IMR-90 (cell line): ENCODE measurements at regions not wholly inside any gene's neighbourhood (a gene's known extent, or its start where the extent isn't known, plus 50 kb on each side); places are given as distances from the start of the nearest gene placed in this dataset.

Experiments used
- ATAC-seq: fragments of 200-7000 bp; cut with Tn5 transposase; 2 replicates; pipeline ENCODE4 v1.9.1; 2020; ENCODE audit warnings: low read depth, mild to moderate bottlenecking, moderate library complexity
- BruUV-seq: library from RNA; stranded (reverse); fragments of 400-500 nt; replicated peaks from 2 replicates; lab custom pipeline; 2021; lab: Mats Ljungman, UMichigan
- CTCF ChIA-PET: fragments of 300-600 bp; formaldehyde crosslinking; extraction: SDS; loops from one replicate; lab custom pipeline; 2021; ENCODE audit warnings: antibody characterized with exemption; lab: Yijun Ruan, JAX
- POLR2A ChIA-PET: fragments of 300-600 bp; sonication (Branson Sonifier 250); formaldehyde crosslinking; loops from one replicate; lab custom pipeline; 2022; ENCODE audit warnings: antibody characterized with exemption; ENCODE audit not compliant: unreplicated experiment; lab: Charles Lee
- DNase-seq: peaks from one replicate; pipeline ENCODE4 v3.0.0; 2013
- H2AFZ ChIP-seq: replicated peaks from 2 replicates; pipeline ENCODE3; 2013; ENCODE audit warnings: low read length, mild to moderate bottlenecking; ENCODE audit not compliant: poor library complexity
- H2AK5ac ChIP-seq: 2 replicates; pipeline ENCODE4 v1.6.1; 2013; ENCODE audit warnings: low read depth, low read length, inconsistent platforms
- H2AK9ac ChIP-seq: replicated peaks from 2 replicates; pipeline ENCODE3; 2013; ENCODE audit warnings: mild to moderate bottlenecking, low read depth, low read length, moderate library complexity; ENCODE audit not compliant: poor library complexity
- H2BK120ac ChIP-seq: 2 replicates; pipeline ENCODE4 v1.6.1; 2013; ENCODE audit warnings: low read depth, low read length, inconsistent platforms
- H2BK15ac ChIP-seq: 3 replicates; pipeline ENCODE4 v1.6.1; 2013; ENCODE audit warnings: low read depth, low read length, inconsistent platforms
- H2BK20ac ChIP-seq: 2 replicates; pipeline ENCODE4 v1.6.1; 2013; ENCODE audit warnings: low read depth, mild to moderate bottlenecking, inconsistent platforms, low read length, moderate library complexity
- H2BK5ac ChIP-seq: 2 replicates; pipeline ENCODE4 v1.6.1; 2013; ENCODE audit warnings: mild to moderate bottlenecking, low read depth, low read length, inconsistent platforms; ENCODE audit not compliant: poor library complexity, severe bottlenecking
- H3K14ac ChIP-seq: replicated peaks from 2 replicates; pipeline ENCODE4 v1.6.1; 2013; ENCODE audit warnings: low read depth, low read length, inconsistent platforms
- H3K18ac ChIP-seq: 2 replicates; pipeline ENCODE4 v1.6.1; 2013; ENCODE audit warnings: low read depth, low read length, control low read depth
- H3K23ac ChIP-seq: 2 replicates; pipeline ENCODE4 v1.6.1; 2013; ENCODE audit warnings: low read depth, low read length, inconsistent platforms
- H3K27ac ChIP-seq: 2 replicates; pipeline ENCODE4 v1.5.1; 2013; ENCODE audit warnings: mild to moderate bottlenecking, control low read depth, low read length; ENCODE audit not compliant: insufficient read depth
- H3K27me3 ChIP-seq: 2 replicates; pipeline ENCODE4 v1.6.1; 2013; ENCODE audit warnings: low read length; ENCODE audit not compliant: control insufficient read depth, insufficient read depth
- H3K36me3 ChIP-seq: 2 replicates; pipeline ENCODE4 v1.6.1; 2013; ENCODE audit warnings: low read length, mixed read lengths; ENCODE audit not compliant: control insufficient read depth, insufficient read depth
- H3K4ac ChIP-seq: 2 replicates; pipeline ENCODE4 v1.6.1; 2013; ENCODE audit warnings: low read depth, low read length, inconsistent platforms
- H3K4me1 ChIP-seq: 2 replicates; pipeline ENCODE4 v1.6.1; 2013; ENCODE audit warnings: low read length, mixed read lengths; ENCODE audit not compliant: control insufficient read depth, insufficient read depth
- H3K4me2 ChIP-seq: 2 replicates; pipeline ENCODE4 v1.6.1; 2013; ENCODE audit warnings: low read depth, mild to moderate bottlenecking, control low read depth, low read length, moderate library complexity
- H3K4me3 ChIP-seq: 2 replicates; pipeline ENCODE4 v1.5.1; 2013; ENCODE audit warnings: low read depth, mild to moderate bottlenecking, control low read depth, low read length, moderate library complexity; ENCODE audit not compliant: insufficient read depth
- H3K56ac ChIP-seq: 2 replicates; pipeline ENCODE4 v1.6.1; 2013; ENCODE audit warnings: low read length, inconsistent platforms; ENCODE audit not compliant: insufficient read depth; ENCODE audit errors: extremely low read depth
- H3K79me1 ChIP-seq, 2 experiments: 2 replicates each; pipeline ENCODE4 v1.6.1; 2013; ENCODE audit warnings: low read length in 2 of 2, inconsistent platforms in 1 of 2, low read depth in 1 of 2
- H3K9ac ChIP-seq: 2 replicates; pipeline ENCODE4 v1.6.1; 2013; ENCODE audit warnings: low read depth, low read length, control low read depth
- H3K9me1 ChIP-seq: 2 replicates; pipeline ENCODE4 v1.6.1; 2013; ENCODE audit warnings: low read length, inconsistent platforms; ENCODE audit not compliant: insufficient read depth
- H3K9me3 ChIP-seq: 2 replicates; pipeline ENCODE4 v1.6.1; 2013; ENCODE audit warnings: low read length; ENCODE audit not compliant: control insufficient read depth, insufficient read depth
- H4K20me1 ChIP-seq: 2 replicates; pipeline ENCODE4 v1.6.1; 2013; ENCODE audit warnings: low read length, inconsistent platforms; ENCODE audit not compliant: insufficient read depth
- H4K5ac ChIP-seq: 2 replicates; pipeline ENCODE4 v1.6.1; 2013; ENCODE audit warnings: mild to moderate bottlenecking, low read depth, low read length, control low read depth
- H4K8ac ChIP-seq, 2 experiments: 2 replicates each; pipeline ENCODE4 v1.6.1; 2013; ENCODE audit warnings: low read depth in 2 of 2, low read length in 2 of 2, control low read depth in 1 of 2, inconsistent platforms in 1 of 2
- H4K91ac ChIP-seq: 2 replicates; pipeline ENCODE4 v1.6.1; 2013; ENCODE audit warnings: low read depth, low read length, inconsistent platforms; ENCODE audit not compliant: insufficient read depth
- BHLHE40 ChIP-seq: fragments of 150-350 bp; IDR thresholded peaks from 2 replicates; pipeline ENCODE4 v1.6.1; 2016; ENCODE audit warnings: mild to moderate bottlenecking, low read depth, low read length
- CEBPB ChIP-seq: IDR thresholded peaks from 2 replicates; pipeline ENCODE4 v1.6.1; 2012; ENCODE audit warnings: low read depth, low read length, improper control_type of control experiment
- CHD1 ChIP-seq: IDR thresholded peaks from 2 replicates; pipeline ENCODE4 v1.6.1; 2012; ENCODE audit warnings: low read depth, low read length, improper control_type of control experiment
- CTCF ChIP-seq: conservative IDR thresholded peaks from 2 replicates; pipeline ENCODE4 v1.5.1; 2012; ENCODE audit warnings: mild to moderate bottlenecking, low read depth, low read length, improper control_type of control experiment
- ELK1 ChIP-seq: fragments of 150-350 bp; IDR thresholded peaks from 2 replicates; pipeline ENCODE4 v1.6.1; 2016; ENCODE audit warnings: low read depth, mild to moderate bottlenecking, low read length, moderate library complexity, borderline replicate concordance
- FOS ChIP-seq: fragments of 150-350 bp; IDR thresholded peaks from 2 replicates; pipeline ENCODE4 v1.6.1; 2016; ENCODE audit warnings: low read depth, low read length
- MAFK ChIP-seq: IDR thresholded peaks from 2 replicates; pipeline ENCODE4 v1.6.1; 2012; ENCODE audit warnings: low read depth, low read length, improper control_type of control experiment
- MXI1 ChIP-seq: IDR thresholded peaks from 2 replicates; pipeline ENCODE4 v1.6.1; 2012; ENCODE audit warnings: low read depth, mild to moderate bottlenecking, low read length, moderate library complexity, borderline replicate concordance
- RAD21 ChIP-seq: IDR thresholded peaks from 2 replicates; pipeline ENCODE4 v1.6.1; 2012; ENCODE audit warnings: low read length, improper control_type of control experiment
- RCOR1 ChIP-seq: IDR thresholded peaks from 2 replicates; pipeline ENCODE4 v1.6.1; 2012; ENCODE audit warnings: mild to moderate bottlenecking, low read length, improper control_type of control experiment; ENCODE audit not compliant: insufficient replicate concordance
- RFX5 ChIP-seq: IDR thresholded peaks from 2 replicates; pipeline ENCODE4 v1.8.0; 2012; ENCODE audit warnings: low read depth, mild to moderate bottlenecking, low read length, moderate library complexity
- WGBS, 2 experiments: methylation state at CpG; one replicate each; pipeline versions ENCODE4 v1.1.5 to v1.1.7; 2013; ENCODE audit warnings: missing lambda C conversion rate in 2 of 2; ENCODE audit not compliant: insufficient read length in 1 of 2; ENCODE audit errors: extremely low coverage in 2 of 2; 5-methylcytosine and 5-hydroxymethylcytosine counted together
- dilution Hi-C: fragments of 300-500 bp; cut with HindIII; formaldehyde crosslinking; loops from one replicate; pipeline ENCODE4 v1.14.3; 2018; ENCODE audit warnings: low sequenced_read_pairs; ENCODE audit not compliant: unreplicated experiment
- in situ Hi-C: fragments of 300-500 bp; cut with MboI; formaldehyde crosslinking; loops from 3 replicates; pipeline ENCODE4 v1.14.3; 2019; ENCODE audit warnings: low sequenced_read_pairs, inconsistent platforms, mixed read lengths
- intact Hi-C: fragments of 100-400 bp; cut with micrococcal nuclease; formaldehyde crosslinking; loops from 2 replicates; pipeline ENCODE4 v1.10.0; 2022

DNA sequence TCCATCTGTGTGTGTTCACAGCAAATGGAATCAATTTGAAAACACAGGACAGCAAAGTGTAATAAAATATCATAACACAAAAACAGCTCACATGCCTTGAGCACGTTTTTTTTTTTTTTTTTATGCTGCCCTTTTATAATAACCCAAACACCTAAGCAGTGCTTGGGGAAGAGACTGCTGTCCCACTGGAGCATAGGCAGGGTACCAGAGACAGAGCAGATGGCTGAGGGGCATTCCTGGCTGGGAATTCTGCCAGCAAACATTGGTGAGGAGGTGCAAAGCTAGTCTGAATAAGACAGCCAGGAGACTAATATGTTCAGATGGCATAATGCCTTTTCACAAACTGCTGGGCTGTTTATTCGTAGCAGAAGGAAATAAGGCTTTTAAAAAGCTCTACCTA, 58.1 kb upstream of the SV2C start:
- H3K27ac ChIP-seq, result no peak overlapping the region
- DNase-seq, result no peak
- H3K9me1 ChIP-seq, result no peaks in the 10 kb centered on the region
- no peaks in the 10 kb centered on the region for H3K9me3 ChIP-seq
- H2BK20ac ChIP-seq, result no peak overlapping the region
- dilution Hi-C loops (no loop called here), intact Hi-C loops (no loop called here), in situ Hi-C loops (no loop called here)
- H3K27me3 ChIP-seq, result no peaks in the 10 kb centered on the region
- no peak overlapping the region for H4K91ac ChIP-seq
- TF ChIP-seq CTCF (no peak), ELK1 (no peak), CHD1 (no peak), RFX5 (no peak), BHLHE40 (no peak), RAD21 (no peak), CEBPB (no peak), MAFK (no peak), RCOR1 (no peak), MXI1 (no peak), FOS (no peak)
- WGBS, 2 experiments, result no CpG with 5 or more reads among the region's 2 CpGs
- no peak overlapping the region for H3K4me3 ChIP-seq
- no TSS peak for BruUV-seq
- no peaks in the 10 kb centered on the region for H3K36me3 ChIP-seq
- H2BK15ac ChIP-seq, result no peak overlapping the region
- H3K4me2 ChIP-seq, result no peak overlapping the region
- no peaks in the 10 kb centered on the region for H4K20me1 ChIP-seq
- no peaks in the 10 kb centered on the region for H3K4me1 ChIP-seq
- no peak overlapping the region for H3K18ac ChIP-seq
- no peak overlapping the region for H3K9ac ChIP-seq
- no peak overlapping the region for H3K56ac ChIP-seq
- H2BK5ac ChIP-seq, result no peak overlapping the region
- H3K23ac ChIP-seq, result no peak overlapping the region
- CTCF ChIA-PET, result no interaction called here
- H2AK9ac ChIP-seq, result no peak overlapping the region
- H4K8ac ChIP-seq, result no peak overlapping the region
- no peak overlapping the region for H3K14ac ChIP-seq
- no peak overlapping the region for H2BK120ac ChIP-seq
- no peak overlapping the region for H2AK5ac ChIP-seq
- H2AFZ ChIP-seq, result no peak overlapping the region
- POLR2A ChIA-PET, result no interaction called here
- H3K79me1 ChIP-seq, result no peaks in the 10 kb centered on the region
- ATAC-seq, result no peak
- H4K5ac ChIP-seq, result no peak overlapping the region
- H3K4ac ChIP-seq, result no peak overlapping the region
